ENCODE measurements at regions not wholly inside any gene's neighbourhood (a gene's known extent, or its start where the extent isn't known, plus 50 kb on each side); places are given as distances from the start of the nearest gene placed in this dataset.

- TF ChIP-seq EZH2 (IDR thresholded peaks at IDR 0.05; ENCODE audit: insufficient read depth, poor library complexity, severe bottlenecking) (no peak), EZH2phosphoT487 (IDR thresholded peaks at IDR 0.05; ENCODE audit: insufficient read depth, low read depth) (no peak)
Measured at GRCh38 chr1:229888561-229889001, 178.5 kb upstream of the GALNT2 start.

Measured in GM23248 (cell line).